Right atrium auricular region (tissue), 2 donors: ENCODE measurements at regions not wholly inside any gene's neighbourhood (a gene's known extent, or its start where the extent isn't known, plus 50 kb on each side); places are given as distances from the start of the nearest gene placed in this dataset.

ENCODE experiments used
- DNase-seq: peaks from one replicate; pipeline ENCODE4 v3.0.0-alpha.2; 2019; ENCODE audit warnings: low spot score
- H3K27ac ChIP-seq, 2 donors: fragments of 200-600 bp; sonication (generic); 1 replicate in 1 of 2; 2 replicates in 1 of 2; pipeline ENCODE4 v1.5.1; 2016 to 2019
- H3K27me3 ChIP-seq, 2 donors: fragments of 200-600 bp; sonication (generic); one replicate each; pipeline versions ENCODE4 v1.5.1 to v1.6.0; 2017 to 2019
- H3K36me3 ChIP-seq: fragments of 200-600 bp; sonication (generic); one replicate; pipeline ENCODE4 v1.5.1; 2016
- H3K4me1 ChIP-seq, 2 donors: fragments of 200-600 bp; sonication (generic); one replicate each; pipeline versions ENCODE4 v1.5.1 to v1.6.0; 2017 to 2019
- H3K4me3 ChIP-seq, 2 donors: fragments of 200-600 bp; sonication (generic); 1 replicate in 1 of 2; 2 replicates in 1 of 2; pipeline ENCODE4 v1.5.1; 2017 to 2019; ENCODE audit warnings: mild to moderate bottlenecking in 1 of 2, moderate library complexity in 1 of 2
- H3K9me3 ChIP-seq, 2 donors: fragments of 200-600 bp; sonication (generic); one replicate each; pipeline ENCODE4 v1.5.1; 2019
- CTCF ChIP-seq, 2 donors: fragments of 200-600 bp; sonication (generic); IDR thresholded peaks; one replicate each; pipeline ENCODE4 v1.5.1; 2019; ENCODE audit warnings: antibody characterized with exemption in 2 of 2

GRCh38 chr4:13201241-13201640 is 282.9 kb downstream of the RAB28 start:
- Histone ChIP-seq H3K27ac (no peak overlapping the region), H3K36me3 (no peaks in the 10 kb centered on the region), H3K9me3 (no peaks in the 10 kb centered on the region), H3K27me3 (no peaks in the 10 kb centered on the region), H3K4me1 (no peaks in the 10 kb centered on the region), H3K4me3 (no peak overlapping the region)
- DNase-seq = no peak
- no peak for TF ChIP-seq CTCF (IDR thresholded peaks at IDR 0.05)

DNA sequence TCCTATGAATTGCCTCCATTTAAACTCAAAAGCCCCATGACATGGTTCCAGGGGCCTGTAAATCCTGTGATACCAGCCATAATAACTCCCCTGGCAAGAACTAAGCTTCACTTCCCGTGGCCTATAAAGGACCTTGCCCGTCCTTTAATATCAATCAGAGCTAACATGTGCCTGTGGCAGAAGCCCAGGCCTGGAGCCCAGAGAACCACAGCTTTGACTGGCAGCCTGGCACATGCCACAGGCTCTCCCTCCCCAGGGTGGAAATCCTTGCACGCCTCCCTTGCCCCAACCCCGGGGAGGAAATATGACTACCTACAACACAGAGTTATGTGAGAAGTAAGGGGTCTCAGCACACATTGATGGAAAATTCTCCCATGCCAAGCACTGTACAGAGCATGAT is 287.4 kb downstream of the RAB28 start:
- H3K36me3 ChIP-seq = no peaks in the 10 kb centered on the region
- TF ChIP-seq CTCF (IDR thresholded peaks at IDR 0.05) = no peak
- no peaks in the 10 kb centered on the region for H3K4me1 ChIP-seq
- H3K4me3 ChIP-seq = no peak overlapping the region
- H3K27ac ChIP-seq = no peak overlapping the region
- H3K9me3 ChIP-seq = no peaks in the 10 kb centered on the region
- H3K27me3 ChIP-seq = no peaks in the 10 kb centered on the region
- no peak for DNase-seq

- TF ChIP-seq CTCF (IDR thresholded peaks at IDR 0.05) = no peak
- no peaks in the 10 kb centered on the region for H3K4me1 ChIP-seq
- no peaks in the 10 kb centered on the region for H3K27me3 ChIP-seq
- no peak for DNase-seq
- no peaks in the 10 kb centered on the region for H3K36me3 ChIP-seq
- H3K27ac ChIP-seq = no peak overlapping the region
- H3K4me3 ChIP-seq = no peak overlapping the region
- no peaks in the 10 kb centered on the region for H3K9me3 ChIP-seq
Observed at GRCh38 chr4:13193662-13194061, 290.5 kb downstream of the RAB28 start.

DNA sequence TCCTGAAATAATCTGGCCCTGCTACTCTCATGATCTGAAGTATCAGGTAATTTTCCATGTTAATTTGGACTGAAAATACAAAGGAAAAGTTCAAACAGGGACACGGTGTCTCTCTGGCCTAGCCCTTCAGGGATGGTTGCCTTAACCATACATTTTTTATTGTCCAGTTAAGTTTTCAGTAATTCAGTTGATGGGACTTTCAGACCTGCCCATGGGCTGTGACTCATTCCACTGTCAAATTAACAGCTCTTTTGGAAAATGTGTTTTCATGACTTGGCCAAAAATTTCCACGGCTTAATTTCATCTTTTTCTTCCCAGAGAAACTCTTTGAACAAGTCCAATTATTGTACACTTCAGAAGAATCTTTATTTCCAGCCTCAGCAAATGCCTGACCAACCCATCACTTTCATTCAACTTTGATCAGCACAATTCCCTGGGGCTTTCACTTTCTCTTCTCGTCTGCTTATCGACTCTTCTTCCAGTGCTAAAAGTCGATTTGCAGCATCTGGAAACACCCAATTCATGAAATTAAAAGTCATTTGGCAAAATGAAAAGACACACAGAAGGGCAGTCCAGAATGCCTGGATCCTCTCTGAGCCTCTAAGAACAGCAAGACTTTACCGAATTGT is 293.9 kb downstream of the RAB28 start:
- no peaks in the 10 kb centered on the region for H3K36me3 ChIP-seq
- no peaks in the 10 kb centered on the region for H3K27me3 ChIP-seq
- DNase-seq = no peak
- TF ChIP-seq CTCF (IDR thresholded peaks at IDR 0.05) = no peak
- H3K27ac ChIP-seq = no peak overlapping the region
- peaks cover 0 to 5% of the 10 kb centered on the region in 2 donors for H3K9me3 ChIP-seq
- no peak overlapping the region for H3K4me3 ChIP-seq
- no peaks in the 10 kb centered on the region for H3K4me1 ChIP-seq

DNA sequence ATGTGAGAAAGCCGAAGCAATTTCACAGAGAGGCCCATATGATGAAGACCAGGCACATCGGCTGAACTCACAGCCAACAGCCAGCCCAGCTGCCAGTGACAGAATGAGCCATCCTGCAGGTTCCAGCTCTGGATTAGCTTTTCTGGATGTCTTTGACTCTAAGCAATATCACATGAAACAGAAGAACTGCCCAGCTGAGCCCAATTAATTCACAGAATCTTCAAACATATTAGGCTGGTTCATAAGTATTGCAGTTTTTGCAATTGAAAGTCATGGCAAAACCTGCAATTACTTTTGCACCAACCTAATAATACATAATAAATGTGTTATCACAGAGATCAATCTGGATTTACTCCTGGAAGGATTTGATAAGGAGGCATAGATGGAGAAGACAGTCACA is 299.9 kb downstream of the RAB28 start:
- H3K36me3 ChIP-seq = no peaks in the 10 kb centered on the region
- H3K27ac ChIP-seq = no peak overlapping the region
- H3K4me3 ChIP-seq = no peak overlapping the region
- H3K27me3 ChIP-seq = no peaks in the 10 kb centered on the region
- no peaks in the 10 kb centered on the region for H3K4me1 ChIP-seq
- TF ChIP-seq CTCF (IDR thresholded peaks at IDR 0.05) = no peak
- no peak for DNase-seq
- H3K9me3 ChIP-seq = peaks cover 0 to 15% of the 10 kb centered on the region in 2 donors

DNA sequence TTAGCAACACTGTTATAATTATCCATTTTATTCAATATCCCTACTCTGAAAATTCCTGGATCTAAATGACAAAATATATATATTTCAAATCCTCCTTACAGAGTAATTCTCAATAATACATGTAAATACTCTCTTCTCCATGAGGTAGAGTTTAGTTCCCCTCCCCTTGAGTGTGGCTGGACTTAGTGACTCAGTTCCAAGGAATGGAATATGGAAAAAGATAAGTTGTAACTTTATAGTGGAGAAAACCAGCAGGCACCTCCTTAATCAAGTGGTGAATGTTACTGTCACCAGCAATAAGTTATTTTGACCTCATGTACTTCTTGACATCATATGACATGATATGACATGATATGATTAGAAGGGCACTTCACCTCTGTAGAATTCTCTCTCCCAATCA is 302.0 kb downstream of the RAB28 start:
- Histone ChIP-seq H3K4me3 (no peak overlapping the region), H3K36me3 (no peaks in the 10 kb centered on the region), H3K27ac (no peak overlapping the region), H3K9me3 (peaks cover 0 to 15% of the 10 kb centered on the region in 2 donors), H3K4me1 (no peaks in the 10 kb centered on the region), H3K27me3 (no peaks in the 10 kb centered on the region)
- no peak for DNase-seq
- TF ChIP-seq CTCF (IDR thresholded peaks at IDR 0.05) = no peak
